Effector memory CD4-positive, alpha-beta T cell (primary cell): ENCODE measurements at regions not wholly inside any gene's neighbourhood (a gene's known extent, or its start where the extent isn't known, plus 50 kb on each side); places are given as distances from the start of the nearest gene placed in this dataset.
"Not testable (repeated sequence)": the region's sequence is repeated elsewhere in the genome, so short reads cannot be mapped to it uniquely, and the experiment has no call there.

Source experiments
- DNase-seq, 3 donors: peaks; one replicate each; pipeline ENCODE4 v3.0.0-alpha.2; 2020
- H3K27ac ChIP-seq: 2 replicates; pipeline ENCODE4 v1.7.0; 2013; ENCODE audit warnings: mild to moderate bottlenecking, low read length, moderate library complexity; ENCODE audit not compliant: insufficient read depth, poor library complexity, severe bottlenecking
- H3K27me3 ChIP-seq: replicated peaks from 2 replicates; pipeline ENCODE4 v1.7.0; 2013; ENCODE audit warnings: mild to moderate bottlenecking, low read length; ENCODE audit not compliant: insufficient read depth, control insufficient read depth, poor library complexity, severe bottlenecking
- H3K36me3 ChIP-seq: 2 replicates; pipeline ENCODE4 v1.7.0; 2013; ENCODE audit warnings: mild to moderate bottlenecking, low read length, moderate library complexity; ENCODE audit not compliant: control insufficient read depth, insufficient read depth
- H3K4me1 ChIP-seq: 2 replicates; pipeline ENCODE4 v1.7.0; 2013; ENCODE audit warnings: low read length, mild to moderate bottlenecking; ENCODE audit not compliant: control insufficient read depth, insufficient read depth, poor library complexity, severe bottlenecking
- H3K4me3 ChIP-seq: 2 replicates; pipeline ENCODE4 v1.7.0; 2013; ENCODE audit warnings: low read length, low read depth, mild to moderate bottlenecking; ENCODE audit not compliant: insufficient read depth, poor library complexity, severe bottlenecking
- H3K9me3 ChIP-seq: 2 replicates; pipeline ENCODE4 v1.7.0; 2013; ENCODE audit warnings: mild to moderate bottlenecking, low read length, moderate library complexity; ENCODE audit not compliant: control insufficient read depth

GRCh38 chr10:33832124-33832787 lies 497.8 kb upstream of the NRP1 start:
- Histone ChIP-seq H3K9me3 (no peaks in the 10 kb centered on the region), H3K4me1 (no peaks in the 10 kb centered on the region), H3K36me3 (no peaks in the 10 kb centered on the region), H3K4me3 (no peak overlapping the region), H3K27me3 (peaks cover 4% of the 10 kb centered on the region), H3K27ac (no peak overlapping the region)
- no peak for DNase-seq

- no peak overlapping the region for H3K4me3 ChIP-seq
- no peak overlapping the region for H3K27ac ChIP-seq
- H3K27me3 ChIP-seq = peaks cover 4% of the 10 kb centered on the region
- no peaks in the 10 kb centered on the region for H3K9me3 ChIP-seq
- DNase-seq = no peak
- H3K36me3 ChIP-seq = no peaks in the 10 kb centered on the region
- no peaks in the 10 kb centered on the region for H3K4me1 ChIP-seq
These were observed 497.1 kb upstream of the NRP1 start for GRCh38 chr10:33831591-33831990.

GRCh38 chr10:33829899-33830298 lies 495.4 kb upstream of the NRP1 start:
- not testable (repeated sequence) for H3K9me3 ChIP-seq, H3K27ac ChIP-seq, H3K4me1 ChIP-seq, H3K36me3 ChIP-seq, H3K27me3 ChIP-seq, H3K4me3 ChIP-seq, DNase-seq

GRCh38 chr10:33828592-33828991 lies 494.1 kb upstream of the NRP1 start:
- H3K4me3 ChIP-seq = no peak overlapping the region
- H3K27me3 ChIP-seq = no peaks in the 10 kb centered on the region
- no peaks in the 10 kb centered on the region for H3K9me3 ChIP-seq
- H3K27ac ChIP-seq = no peak overlapping the region
- DNase-seq = no peak
- H3K4me1 ChIP-seq = no peaks in the 10 kb centered on the region
- no peaks in the 10 kb centered on the region for H3K36me3 ChIP-seq

- no peak for DNase-seq
These were observed 491.7 kb upstream of the NRP1 start for GRCh38 chr10:33826186-33826585.

GRCh38 chr10:33822774-33823173 lies 488.3 kb upstream of the NRP1 start:
- Histone ChIP-seq H3K4me3 (no peak overlapping the region), H3K4me1 (no peaks in the 10 kb centered on the region), H3K27ac (no peak overlapping the region), H3K27me3 (no peaks in the 10 kb centered on the region), H3K9me3 (no peaks in the 10 kb centered on the region), H3K36me3 (no peaks in the 10 kb centered on the region)
- no peak for DNase-seq

More at GRCh38 chr10:33826186-33826585, 491.7 kb upstream of the NRP1 start:
- H3K4me3 ChIP-seq = no peak overlapping the region
- H3K27me3 ChIP-seq = no peaks in the 10 kb centered on the region
- H3K4me1 ChIP-seq = no peaks in the 10 kb centered on the region
- no peaks in the 10 kb centered on the region for H3K9me3 ChIP-seq
- H3K27ac ChIP-seq = no peak overlapping the region
- H3K36me3 ChIP-seq = no peaks in the 10 kb centered on the region

GRCh38 chr10:33820531-33820930 lies 486.1 kb upstream of the NRP1 start:
- H3K9me3 ChIP-seq = no peaks in the 10 kb centered on the region
- DNase-seq = no peak
- no peak overlapping the region for H3K4me3 ChIP-seq
- no peaks in the 10 kb centered on the region for H3K27me3 ChIP-seq
- no peaks in the 10 kb centered on the region for H3K36me3 ChIP-seq
- no peak overlapping the region for H3K27ac ChIP-seq
- no peaks in the 10 kb centered on the region for H3K4me1 ChIP-seq

GRCh38 chr10:33819206-33819605 lies 484.7 kb upstream of the NRP1 start:
- Histone ChIP-seq H3K9me3 (no peaks in the 10 kb centered on the region), H3K4me3 (no peak overlapping the region), H3K4me1 (no peaks in the 10 kb centered on the region), H3K27me3 (no peaks in the 10 kb centered on the region), H3K36me3 (no peaks in the 10 kb centered on the region), H3K27ac (no peak overlapping the region)
- no peak for DNase-seq

- no peak overlapping the region for H3K4me3 ChIP-seq
- H3K27me3 ChIP-seq = no peaks in the 10 kb centered on the region
- no peak for DNase-seq
- no peaks in the 10 kb centered on the region for H3K4me1 ChIP-seq
- H3K27ac ChIP-seq = no peak overlapping the region
- no peaks in the 10 kb centered on the region for H3K9me3 ChIP-seq
- H3K36me3 ChIP-seq = no peaks in the 10 kb centered on the region
These were observed 483.9 kb upstream of the NRP1 start for GRCh38 chr10:33818343-33818742.

- Histone ChIP-seq H3K4me1 (no peaks in the 10 kb centered on the region), H3K27me3 (no peaks in the 10 kb centered on the region), H3K9me3 (no peaks in the 10 kb centered on the region), H3K36me3 (no peaks in the 10 kb centered on the region), H3K27ac (no peak overlapping the region), H3K4me3 (no peak overlapping the region)
- DNase-seq = no peak
These were observed 483.1 kb upstream of the NRP1 start for GRCh38 chr10:33817605-33818004.
